Adrenal gland (tissue), 9 donors: ENCODE measurements at regions not wholly inside any gene's neighbourhood (a gene's known extent, or its start where the extent isn't known, plus 50 kb on each side); places are given as distances from the start of the nearest gene placed in this dataset.

Experiments
- DNase-seq, 7 donors: peaks; one replicate each; pipeline ENCODE4 v3.0.0-alpha.2; 2019 to 2020
- H3K27ac ChIP-seq, 5 donors: fragments of 200-600 bp; sonication (generic) in 4 of 5; 1 replicate in 3 of 5; 2 replicates in 2 of 5; pipeline versions ENCODE4 v1.5.1 to v1.8.0; 2016 to 2020; ENCODE audit warnings: mild to moderate bottlenecking in 1 of 5
- H3K27me3 ChIP-seq: fragments of 200-600 bp; 2 replicates; pipeline ENCODE4 v1.8.0; 2021
- H3K36me3 ChIP-seq, 2 donors: fragments of 200-600 bp; replicated peaks in 1 of 2; 1 replicate in 1 of 2; 2 replicates in 1 of 2; pipeline versions ENCODE4 v1.5.1 to v1.8.0; 2018 to 2022
- H3K4me1 ChIP-seq, 2 donors: fragments of 200-600 bp; replicated peaks in 1 of 2; 1 replicate in 1 of 2; 2 replicates in 1 of 2; pipeline versions ENCODE4 v1.5.1 to v1.8.0; 2018 to 2021
- H3K4me3 ChIP-seq, 4 donors: fragments of 200-600 bp; sonication (generic) in 3 of 4; one replicate each; pipeline ENCODE4 v1.5.1; 2016 to 2018
- H3K9me3 ChIP-seq, 3 donors: fragments of 200-600 bp; sonication (generic) in 1 of 3; replicated peaks in 1 of 3; 1 replicate in 2 of 3; 2 replicates in 1 of 3; pipeline versions ENCODE4 v1.5.1 to v1.8.0; 2016 to 2021
- POLR2A ChIP-seq, 2 donors: fragments of 450-650 bp; IDR thresholded peaks; one replicate each; pipeline ENCODE4 v1.6.1; 2017; ENCODE audit warnings: antibody characterized with exemption in 2 of 2, mild to moderate bottlenecking in 2 of 2, moderate library complexity in 1 of 2
- WGBS, 4 donors: extraction: QIAGEN DNeasy Blood & Tissue Kit in 2 of 4; methylation state at CpG; one replicate each; pipeline versions ENCODE4 v1.1.5 to v1.1.7; 2013 to 2017; 5-methylcytosine and 5-hydroxymethylcytosine counted together
- intact Hi-C, 2 donors: fragments of 100-400 bp; cut with DNase I; formaldehyde crosslinking; loops; one replicate each; pipeline versions ENCODE4 v1.14.1 to v1.15.0; 2022 to 2023
- TF ChIP-seq, protein P1 (sequence below), 6 experiments: fragments of 450-650 bp in 4 of 6; fragments of 200-600 bp in 2 of 6; sonication (generic) in 1 of 6; IDR thresholded peaks; 1 replicate in 5 of 6; 2 replicates in 1 of 6; pipeline versions ENCODE4 v1.5.1 to v1.8.0; 2016 to 2021; ENCODE audit warnings: antibody characterized with exemption in 6 of 6, mild to moderate bottlenecking in 2 of 6, moderate library complexity in 1 of 6
- donor health status: healthy with polysubstance abuse.
- donor health status: Bipolar disorder and iron deficiency.
- donor health status: DM: yes; HTN: yes; CAD: no.
- donor health status: DM: no; HTN: no; CAD: no.
- donor health status: DM: no; HTN: no; CAD: no.

DNA sequence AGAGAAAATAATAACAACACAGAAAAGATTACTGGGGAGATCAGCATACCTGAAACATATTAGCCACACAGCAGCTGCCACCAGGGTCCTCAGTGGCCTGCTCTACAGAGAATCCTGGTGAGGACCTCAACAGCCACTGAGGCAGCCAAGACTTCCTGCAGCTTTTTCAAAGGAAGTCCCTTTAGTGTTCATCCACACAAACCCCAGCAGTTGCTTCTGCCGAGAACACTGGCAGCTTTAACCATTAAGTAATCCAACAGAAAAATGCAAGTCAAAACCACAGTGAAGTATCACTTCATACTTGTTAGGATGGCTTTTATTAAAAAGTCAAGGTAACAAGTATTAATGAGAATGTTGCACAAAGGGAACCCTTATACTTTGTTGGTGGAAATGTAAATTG lies 542.0 kb upstream of the GCFC2 start:
- Histone ChIP-seq H3K36me3 (no peaks in the 10 kb centered on the region), H3K27me3 (no peaks in the 10 kb centered on the region), H3K4me1 (no peaks in the 10 kb centered on the region), H3K4me3 (no peak overlapping the region), H3K9me3 (no peaks in the 10 kb centered on the region), H3K27ac (no peak overlapping the region)
- WGBS, 4 donors, result 41 to 56% (median 49%) methylated on average over 1 of the region's 1 CpG
- no peak for TF ChIP-seq POLR2A (IDR thresholded peaks at IDR 0.05)
- TF ChIP-seq, protein P1, sequence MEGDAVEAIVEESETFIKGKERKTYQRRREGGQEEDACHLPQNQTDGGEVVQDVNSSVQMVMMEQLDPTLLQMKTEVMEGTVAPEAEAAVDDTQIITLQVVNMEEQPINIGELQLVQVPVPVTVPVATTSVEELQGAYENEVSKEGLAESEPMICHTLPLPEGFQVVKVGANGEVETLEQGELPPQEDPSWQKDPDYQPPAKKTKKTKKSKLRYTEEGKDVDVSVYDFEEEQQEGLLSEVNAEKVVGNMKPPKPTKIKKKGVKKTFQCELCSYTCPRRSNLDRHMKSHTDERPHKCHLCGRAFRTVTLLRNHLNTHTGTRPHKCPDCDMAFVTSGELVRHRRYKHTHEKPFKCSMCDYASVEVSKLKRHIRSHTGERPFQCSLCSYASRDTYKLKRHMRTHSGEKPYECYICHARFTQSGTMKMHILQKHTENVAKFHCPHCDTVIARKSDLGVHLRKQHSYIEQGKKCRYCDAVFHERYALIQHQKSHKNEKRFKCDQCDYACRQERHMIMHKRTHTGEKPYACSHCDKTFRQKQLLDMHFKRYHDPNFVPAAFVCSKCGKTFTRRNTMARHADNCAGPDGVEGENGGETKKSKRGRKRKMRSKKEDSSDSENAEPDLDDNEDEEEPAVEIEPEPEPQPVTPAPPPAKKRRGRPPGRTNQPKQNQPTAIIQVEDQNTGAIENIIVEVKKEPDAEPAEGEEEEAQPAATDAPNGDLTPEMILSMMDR (IDR thresholded peaks at IDR 0.05), result no peak
- DNase-seq, result no peak
- intact Hi-C loops, result no loop called here

DNA sequence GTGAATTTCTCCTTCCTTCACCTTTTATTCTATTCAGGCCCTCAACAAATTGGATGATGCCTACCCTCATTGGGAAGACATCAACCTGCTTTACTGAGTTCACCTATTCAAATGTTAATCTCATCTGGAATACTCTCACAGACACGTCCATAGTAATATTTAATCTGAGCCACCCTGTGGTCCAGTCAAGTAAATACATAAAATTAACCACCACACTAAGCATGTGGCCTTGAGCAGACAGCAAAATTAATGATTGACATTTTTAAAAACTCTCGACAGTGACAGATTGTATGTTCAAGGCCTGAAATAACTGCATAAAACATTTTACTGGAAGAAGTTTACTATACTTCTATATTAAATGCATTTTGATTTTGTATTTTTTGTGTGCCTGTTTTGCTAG lies 540.6 kb upstream of the GCFC2 start:
- Histone ChIP-seq H3K9me3 (no peaks in the 10 kb centered on the region), H3K27ac (no peak overlapping the region), H3K4me3 (no peak overlapping the region), H3K4me1 (no peaks in the 10 kb centered on the region), H3K36me3 (no peaks in the 10 kb centered on the region), H3K27me3 (no peaks in the 10 kb centered on the region)
- DNase-seq, result no peak
- intact Hi-C loops, result no loop called here
- WGBS, 4 donors, result 37 to 56% (median 52%) methylated on average over 2 of the region's 2 CpGs
- TF ChIP-seq POLR2A (IDR thresholded peaks at IDR 0.05), result no peak
- TF ChIP-seq, protein P1 (IDR thresholded peaks at IDR 0.05), result no peak

DNA sequence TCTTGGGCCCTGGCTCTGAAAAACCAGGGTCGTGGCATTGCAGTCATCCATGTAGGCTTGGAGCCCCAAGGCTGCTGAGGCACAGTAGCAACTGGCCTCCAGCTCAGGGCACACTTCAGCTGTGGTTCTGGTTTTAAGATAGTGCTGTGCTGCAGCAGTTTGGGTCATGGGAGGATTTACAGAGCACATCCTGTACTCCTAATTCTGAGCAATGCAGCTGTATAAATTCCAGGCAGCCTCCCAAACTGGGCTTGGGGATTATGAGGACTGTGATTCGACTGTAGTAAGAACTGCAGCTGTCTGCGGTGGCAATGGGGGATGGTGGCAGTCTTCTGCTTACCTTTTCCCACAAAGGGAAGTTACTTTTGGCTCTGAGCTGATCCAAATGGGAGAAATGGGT lies 536.3 kb upstream of the GCFC2 start:
- intact Hi-C loops, result no loop called here

DNA sequence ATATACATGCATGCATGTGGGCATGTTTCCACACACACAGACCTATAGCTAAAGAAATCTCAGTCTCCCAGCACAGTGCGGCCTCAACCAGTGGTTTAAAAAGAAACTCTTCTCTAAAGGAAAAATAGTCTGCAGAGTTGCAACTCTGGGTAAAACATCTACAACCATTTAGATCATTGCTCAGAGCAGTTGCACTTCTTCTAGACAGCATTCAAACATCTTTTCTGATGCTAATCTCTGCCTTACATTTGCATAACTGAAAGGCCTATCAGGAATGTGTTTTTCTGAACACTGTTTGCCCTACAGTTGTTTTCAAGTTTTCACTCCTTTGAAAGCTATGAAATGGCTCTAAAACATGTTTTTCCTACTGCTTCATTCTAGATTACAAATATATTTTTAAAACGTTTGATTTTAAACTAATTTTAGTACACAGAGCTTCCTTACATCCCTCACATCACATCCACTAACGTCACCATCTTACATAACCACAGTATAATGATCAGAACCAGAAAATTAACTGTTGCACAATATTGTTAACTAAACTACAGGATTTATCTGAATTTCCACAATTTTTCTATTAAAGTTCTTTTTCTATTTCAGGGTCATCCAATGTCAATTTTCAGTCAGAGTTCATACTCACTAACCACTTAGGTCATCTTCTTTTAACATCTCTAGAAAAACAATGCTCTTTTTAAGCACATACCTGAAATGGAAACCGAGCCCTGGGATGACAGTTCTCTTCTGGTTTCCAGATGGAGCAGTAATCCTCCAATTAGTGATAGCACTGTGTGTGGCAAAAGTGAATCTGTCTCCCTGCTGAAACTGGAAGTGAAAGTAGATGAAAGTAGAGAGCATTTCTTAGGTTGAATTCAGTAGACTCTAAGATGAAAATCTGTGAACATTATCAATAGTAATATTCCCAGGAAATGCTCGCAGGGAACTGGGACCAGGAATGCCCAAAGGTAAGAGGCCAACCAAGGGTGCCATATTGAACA lies 501.6 kb upstream of the GCFC2 start:
- WGBS, 4 donors, result 60 to 71% (median 65%) methylated on average over 5 of the region's 5 CpGs
- Histone ChIP-seq H3K4me3 (no peak overlapping the region), H3K27ac (no peak overlapping the region), H3K4me1 (no peaks in the 10 kb centered on the region), H3K27me3 (no peaks in the 10 kb centered on the region), H3K36me3 (no peaks in the 10 kb centered on the region), H3K9me3 (no peaks in the 10 kb centered on the region)
- no peak for TF ChIP-seq POLR2A (IDR thresholded peaks at IDR 0.05)
- TF ChIP-seq, protein P1 (IDR thresholded peaks at IDR 0.05), result no peak
- DNase-seq, result no peak
- intact Hi-C loops, result no loop called here

More for the DNA sequence above, 536.3 kb upstream of the GCFC2 start:
- TF ChIP-seq, protein P1 (IDR thresholded peaks at IDR 0.05), result no peak
- no peak for TF ChIP-seq POLR2A (IDR thresholded peaks at IDR 0.05)
- H3K27ac ChIP-seq, result no peak overlapping the region
- no peaks in the 10 kb centered on the region for H3K9me3 ChIP-seq
- no peaks in the 10 kb centered on the region for H3K4me1 ChIP-seq
- 76 to 86% (median 80%) methylated on average over 1 to 3 of the region's 3 CpGs for WGBS, 4 donors
- H3K4me3 ChIP-seq, result no peak overlapping the region
- DNase-seq, result no peak
- H3K27me3 ChIP-seq, result no peaks in the 10 kb centered on the region
- no peaks in the 10 kb centered on the region for H3K36me3 ChIP-seq
